ENCODE measurements at regions not wholly inside any gene's neighbourhood (a gene's known extent, or its start where the extent isn't known, plus 50 kb on each side); places are given as distances from the start of the nearest gene placed in this dataset.

DNA sequence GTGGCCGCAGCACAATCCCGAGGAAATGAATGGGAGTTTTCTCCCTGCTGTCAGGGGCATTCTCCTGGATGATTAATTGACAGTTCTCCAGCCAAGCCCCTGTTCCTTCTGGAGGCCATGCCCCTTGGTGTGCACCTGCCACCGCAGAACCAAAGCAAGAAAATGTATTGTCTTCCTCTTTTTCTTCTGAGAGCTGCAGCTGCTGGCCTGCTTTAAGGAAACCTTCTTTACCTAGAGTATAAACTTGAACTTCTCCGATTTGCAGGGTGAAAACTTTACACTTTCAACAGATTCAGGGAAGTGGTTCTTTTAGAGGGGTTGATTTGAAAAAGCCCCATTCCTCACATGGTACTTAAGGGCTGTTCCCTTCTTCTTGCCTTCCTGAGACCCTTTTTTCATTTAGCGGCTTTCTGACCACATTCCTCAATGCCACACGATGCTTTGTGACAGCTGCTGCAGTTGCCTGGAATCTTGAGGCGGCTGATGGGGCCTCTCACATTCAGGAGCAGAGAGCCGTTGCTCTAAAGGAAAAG is 402.8 kb downstream of the TXNL1 start (continued):
- TF ChIP-seq BACH2 (CRISPR knock-in tag; IDR thresholded peaks at IDR 0.05; ENCODE audit: borderline replicate concordance) (no peak), RARB (CRISPR knock-in tag; IDR thresholded peaks at IDR 0.05) (no peak)

GRCh38 chr18:56235071-56235470 is 403.3 kb downstream of the TXNL1 start:
- TF ChIP-seq, protein P1, sequence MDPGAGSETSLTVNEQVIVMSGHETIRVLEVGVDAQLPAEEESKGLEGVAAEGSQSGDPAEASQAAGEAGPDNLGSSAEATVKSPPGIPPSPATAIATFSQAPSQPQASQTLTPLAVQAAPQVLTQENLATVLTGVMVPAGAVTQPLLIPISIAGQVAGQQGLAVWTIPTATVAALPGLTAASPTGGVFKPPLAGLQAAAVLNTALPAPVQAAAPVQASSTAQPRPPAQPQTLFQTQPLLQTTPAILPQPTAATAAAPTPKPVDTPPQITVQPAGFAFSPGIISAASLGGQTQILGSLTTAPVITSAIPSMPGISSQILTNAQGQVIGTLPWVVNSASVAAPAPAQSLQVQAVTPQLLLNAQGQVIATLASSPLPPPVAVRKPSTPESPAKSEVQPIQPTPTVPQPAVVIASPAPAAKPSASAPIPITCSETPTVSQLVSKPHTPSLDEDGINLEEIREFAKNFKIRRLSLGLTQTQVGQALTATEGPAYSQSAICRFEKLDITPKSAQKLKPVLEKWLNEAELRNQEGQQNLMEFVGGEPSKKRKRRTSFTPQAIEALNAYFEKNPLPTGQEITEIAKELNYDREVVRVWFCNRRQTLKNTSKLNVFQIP (CRISPR knock-in tag; IDR thresholded peaks at IDR 0.05; ENCODE audit: borderline replicate concordance, low read depth) = no peak
- TF ChIP-seq ZNF565 (CRISPR knock-in tag; conservative IDR thresholded peaks at IDR 0.05; ENCODE audit: low read depth) = no peak
- TF ChIP-seq ZNF8 (CRISPR knock-in tag; IDR thresholded peaks at IDR 0.05) = no peak
- no peak for TF ChIP-seq ZFP30 (CRISPR knock-in tag; IDR thresholded peaks at IDR 0.05)
- no peak for TF ChIP-seq ZNF70 (CRISPR knock-in tag; IDR thresholded peaks at IDR 0.05)
- TF ChIP-seq BACH2 (CRISPR knock-in tag; IDR thresholded peaks at IDR 0.05; ENCODE audit: borderline replicate concordance) = no peak
- no peak for TF ChIP-seq GLIS3 (CRISPR knock-in tag; IDR thresholded peaks at IDR 0.05)
- no peak for TF ChIP-seq SNAI2 (CRISPR knock-in tag; IDR thresholded peaks at IDR 0.05)
- no peak for ATAC-seq

DNA sequence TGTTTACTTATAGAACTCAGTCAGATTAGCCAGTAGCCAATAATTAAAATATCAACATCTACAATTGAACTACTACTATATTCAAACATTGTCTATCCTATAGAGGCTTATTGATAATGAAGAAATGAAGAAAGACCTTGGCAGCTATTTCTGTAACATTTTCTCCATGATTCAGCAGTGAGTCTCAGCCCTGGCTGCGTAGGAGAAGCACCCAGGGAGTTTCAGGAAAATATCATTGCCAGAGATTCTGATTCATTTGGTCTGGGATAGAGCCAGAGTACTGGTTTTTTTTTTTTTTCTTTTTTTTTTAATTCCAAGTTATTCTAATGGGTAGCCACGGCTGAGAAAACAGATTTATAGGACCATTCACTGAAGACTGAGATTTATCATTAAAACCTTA is 404.8 kb downstream of the TXNL1 start:
- peak; percentile 78 for ATAC-seq
- TF ChIP-seq ISL1 (CRISPR knock-in tag; IDR thresholded peaks at IDR 0.05) (peak; percentile 28), ESRRG (CRISPR knock-in tag; IDR thresholded peaks at IDR 0.05) (no peak)

GRCh38 chr18:56226025-56226424 is 412.4 kb downstream of the TXNL1 start:
- no peak for ATAC-seq

More at GRCh38 chr18:56226025-56226424, 412.4 kb downstream of the TXNL1 start:
- TF ChIP-seq ZC3H10 (CRISPR knock-in tag; IDR thresholded peaks at IDR 0.05) = no peak
- no peak for TF ChIP-seq CSDC2 (CRISPR knock-in tag; IDR thresholded peaks at IDR 0.05)
- no peak for TF ChIP-seq TOX (CRISPR knock-in tag; IDR thresholded peaks at IDR 0.05; ENCODE audit: borderline replicate concordance)
- no peak for TF ChIP-seq BACH2 (CRISPR knock-in tag; IDR thresholded peaks at IDR 0.05; ENCODE audit: borderline replicate concordance)
- TF ChIP-seq ESRRG (CRISPR knock-in tag; IDR thresholded peaks at IDR 0.05) = no peak
- TF ChIP-seq CSRNP3 (CRISPR knock-in tag; IDR thresholded peaks at IDR 0.05) = no peak
- TF ChIP-seq ARNTL (CRISPR knock-in tag; IDR thresholded peaks at IDR 0.05; ENCODE audit: borderline replicate concordance, low read depth) = no peak
- TF ChIP-seq ZFP30 (CRISPR knock-in tag; IDR thresholded peaks at IDR 0.05) = no peak
- no peak for TF ChIP-seq SNAI2 (CRISPR knock-in tag; IDR thresholded peaks at IDR 0.05)
- TF ChIP-seq ZFP3 (CRISPR knock-in tag; IDR thresholded peaks at IDR 0.05) = no peak
- TF ChIP-seq TSHZ2 (CRISPR knock-in tag; IDR thresholded peaks at IDR 0.05) = no peak
- no peak for TF ChIP-seq TCF4 (CRISPR knock-in tag; IDR thresholded peaks at IDR 0.05; ENCODE audit: borderline replicate concordance)
- no peak for TF ChIP-seq PPARA (CRISPR knock-in tag; IDR thresholded peaks at IDR 0.05; ENCODE audit: borderline replicate concordance)
- TF ChIP-seq OSR1 (CRISPR knock-in tag; IDR thresholded peaks at IDR 0.05) = no peak
- no peak for TF ChIP-seq GLIS3 (CRISPR knock-in tag; IDR thresholded peaks at IDR 0.05)
- no peak for TF ChIP-seq ZNF70 (CRISPR knock-in tag; IDR thresholded peaks at IDR 0.05)
- TF ChIP-seq CREB5 (CRISPR knock-in tag; IDR thresholded peaks at IDR 0.05; ENCODE audit: low read depth) = no peak
- TF ChIP-seq PATZ1 (CRISPR knock-in tag; IDR thresholded peaks at IDR 0.05; ENCODE audit: borderline replicate concordance) = no peak

Measured in SK-N-SH treated with all-trans-retinoic acid at 6 μM for 48 hours (cell line).